HG02798 (cell line): ENCODE measurements at regions not wholly inside any gene's neighbourhood (a gene's known extent, or its start where the extent isn't known, plus 50 kb on each side); places are given as distances from the start of the nearest gene placed in this dataset.

ENCODE experiments used
- ATAC-seq: cut with Tn5 transposase; IDR thresholded peaks from one replicate; pipeline ENCODE4 v1.9.1; 2021; ENCODE audit warnings: mild to moderate bottlenecking; ENCODE audit not compliant: unreplicated experiment, poor library complexity

DNA sequence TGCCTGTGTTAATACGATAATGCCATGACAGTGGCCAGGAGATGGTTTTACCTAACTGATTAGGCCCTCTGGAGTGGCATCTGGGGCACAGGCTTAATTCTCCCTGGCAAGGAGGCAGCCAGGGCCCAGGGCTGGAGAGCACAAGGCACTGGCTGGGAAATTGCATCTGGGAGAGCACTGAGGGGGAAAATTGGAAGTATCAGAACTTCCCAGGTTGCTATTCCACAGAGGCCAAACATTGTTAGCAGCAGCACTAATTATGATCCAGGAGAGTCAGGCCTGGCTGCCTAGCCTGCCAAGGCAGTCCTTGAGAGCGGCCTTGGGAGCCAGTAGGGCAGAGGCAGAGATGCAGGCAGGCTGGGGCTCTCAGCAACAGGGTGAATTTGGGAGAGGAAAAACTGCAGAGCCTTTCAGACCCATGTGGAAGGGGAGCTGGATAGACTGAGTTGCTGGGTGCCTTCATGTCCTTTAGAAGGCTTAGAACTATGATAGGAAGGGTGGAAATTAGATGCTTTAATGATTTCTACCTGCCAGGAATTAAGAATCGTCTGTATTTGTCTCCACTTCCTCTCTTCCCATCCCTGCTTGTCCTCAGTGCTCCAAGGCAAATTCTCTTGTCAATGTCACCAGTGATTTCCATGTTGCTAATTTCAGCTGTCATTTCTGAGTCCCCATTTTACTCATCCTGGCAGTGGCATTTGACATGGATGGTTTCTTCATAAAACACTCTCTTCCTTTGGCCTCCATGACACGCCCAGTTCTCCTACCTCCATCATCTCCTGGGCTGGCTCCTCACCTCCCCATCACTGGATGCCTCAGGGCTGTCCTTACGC, 56.1 kb upstream of the HSPA9 start:
- ATAC-seq: no peak

DNA sequence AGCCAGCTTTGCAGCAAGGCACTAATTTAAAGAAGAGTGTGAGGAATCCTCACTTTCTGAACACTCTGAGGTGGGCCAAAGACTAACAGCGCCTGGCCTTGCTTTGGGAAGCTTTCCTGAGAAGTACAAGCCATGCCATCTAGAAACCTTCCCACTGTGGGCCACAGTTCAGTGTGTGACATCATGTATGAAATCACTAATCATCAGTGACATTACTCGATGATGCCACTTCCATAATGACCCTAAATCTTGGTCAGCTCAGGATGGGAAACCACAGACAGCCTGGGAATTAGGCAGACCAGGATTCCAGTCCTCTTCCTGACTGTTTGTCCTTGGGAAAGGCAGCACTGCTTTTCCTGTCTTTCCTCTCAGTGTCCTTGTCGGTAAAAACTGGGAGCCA, 54.2 kb upstream of the HSPA9 start:
- ATAC-seq: no peak

DNA sequence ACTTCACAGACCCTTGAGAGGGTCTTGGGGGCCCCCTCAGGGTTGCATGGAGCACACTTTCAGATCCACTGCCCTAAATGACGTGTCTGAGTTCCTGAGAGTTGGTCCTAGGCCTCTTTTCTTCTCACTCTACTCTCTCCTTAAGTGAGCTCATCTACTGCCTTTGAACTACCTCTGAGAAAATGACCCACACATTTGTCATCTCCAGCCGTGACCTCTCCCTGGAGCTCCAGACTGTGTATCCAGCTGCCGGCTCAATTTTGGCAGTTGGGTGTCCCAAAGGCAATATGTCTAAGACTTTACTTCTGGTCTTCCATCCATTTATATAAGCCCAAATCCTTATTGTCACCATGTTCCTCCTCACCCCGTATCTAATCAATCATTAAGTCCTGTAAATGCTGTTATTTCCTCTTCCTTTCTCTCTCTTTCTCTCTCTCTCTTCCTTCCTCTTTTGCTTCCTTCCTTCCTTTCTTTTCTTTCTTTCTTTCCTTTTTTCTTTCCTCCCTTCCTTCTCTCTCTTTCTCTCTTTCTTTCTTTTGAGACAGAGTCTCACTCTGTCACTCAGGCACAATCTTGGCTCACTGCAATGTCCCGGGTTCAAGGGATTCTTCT, 51.2 kb upstream of the HSPA9 start:
- ATAC-seq: no peak

DNA sequence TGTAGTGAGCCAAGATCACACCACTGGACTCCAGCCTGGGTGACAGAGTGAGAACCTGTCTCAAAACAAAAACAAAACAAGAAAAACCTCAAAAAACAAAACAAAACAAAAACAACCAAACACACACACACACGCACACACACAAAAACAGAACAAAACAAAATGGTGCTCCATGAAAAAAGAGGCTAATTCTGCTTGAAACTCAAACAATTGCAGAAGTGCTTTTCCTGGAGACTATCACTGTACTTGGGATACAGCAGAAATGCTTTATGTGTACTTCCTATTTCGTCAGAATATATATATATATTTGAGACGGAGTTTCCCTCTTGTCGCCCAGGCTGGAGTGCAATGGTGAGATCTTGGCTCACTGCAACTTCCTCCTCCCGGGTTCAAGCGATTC, 49.9 kb upstream of the HSPA9 start:
- no peak for ATAC-seq
